ENCODE measurements at regions not wholly inside any gene's neighbourhood (a gene's known extent, or its start where the extent isn't known, plus 50 kb on each side); places are given as distances from the start of the nearest gene placed in this dataset.

DNA sequence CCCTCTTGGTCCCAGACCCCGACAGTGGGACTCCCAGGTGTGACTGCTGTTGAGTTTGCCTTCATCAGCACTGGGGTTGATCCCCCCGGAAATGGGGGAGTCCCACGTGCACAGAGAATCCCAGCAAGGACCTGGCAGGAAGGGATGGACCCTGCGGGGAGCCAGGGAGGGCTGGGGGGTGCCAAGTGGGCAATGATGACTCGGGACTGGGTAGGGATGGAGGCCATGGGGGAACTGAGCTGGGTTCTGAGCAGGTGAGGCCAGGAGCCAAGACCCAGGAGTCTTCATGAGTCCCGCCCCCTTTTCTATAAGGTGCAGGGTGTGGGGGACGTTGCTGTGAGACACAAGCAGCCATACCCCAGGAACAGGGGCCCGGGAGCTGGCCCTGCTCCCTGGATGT is 103.8 kb downstream of the CRYAA start (continued):
- TF ChIP-seq RELA (CRISPR knock-in tag; IDR thresholded peaks at IDR 0.05; ENCODE audit: borderline replicate concordance) (no peak), HMGXB4 (CRISPR knock-in tag; IDR thresholded peaks at IDR 0.05) (no peak), MYBL2 (CRISPR knock-in tag; IDR thresholded peaks at IDR 0.05) (no peak)

DNA sequence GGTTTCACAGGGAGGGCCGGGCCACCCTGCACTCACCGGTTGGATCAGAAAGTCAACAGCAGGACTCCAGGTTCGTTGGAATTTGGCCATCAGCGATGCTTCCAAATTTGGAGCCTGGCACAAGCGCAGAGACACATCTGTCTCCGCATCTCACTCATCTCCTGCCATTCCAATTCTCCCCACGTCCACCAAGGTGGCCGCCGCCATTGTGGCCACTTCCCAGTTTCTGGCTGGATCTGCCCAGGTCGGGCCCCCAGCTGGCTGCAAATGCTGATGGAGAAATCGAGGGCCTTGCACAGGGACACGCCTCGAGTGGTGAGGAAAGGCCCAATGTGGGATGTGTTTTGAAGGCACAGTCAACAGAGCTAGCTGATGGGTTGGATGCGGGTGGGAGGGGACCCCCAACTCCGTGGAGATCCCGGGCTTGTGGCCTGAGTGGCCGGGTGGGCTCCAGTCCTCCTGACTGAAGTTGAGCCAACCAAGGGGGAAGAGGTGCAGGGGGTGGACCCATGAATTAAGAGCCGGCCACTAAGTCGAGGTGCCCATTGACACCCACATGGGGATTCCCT is 102.7 kb downstream of the CRYAA start:
- no peak for DNase-seq (ENCODE audit: low spot score)

GRCh38 chr21:43270800-43271301 is 102.0 kb downstream of the CRYAA start:
- Mint-ChIP-seq H3K4me1 (no peaks in the 10 kb centered on the region), H3K9me3 (no peaks in the 10 kb centered on the region), H3K4me3 (no peak overlapping the region), H3K36me3 (no peaks in the 10 kb centered on the region), H3K27ac (no peak overlapping the region), H3K27me3 (ENCODE audit: low read depth) (no peaks in the 10 kb centered on the region)
- ChIA-PET CTCF (no interaction called here), POLR2A (no interaction called here)
- TF ChIP-seq, protein P1, sequence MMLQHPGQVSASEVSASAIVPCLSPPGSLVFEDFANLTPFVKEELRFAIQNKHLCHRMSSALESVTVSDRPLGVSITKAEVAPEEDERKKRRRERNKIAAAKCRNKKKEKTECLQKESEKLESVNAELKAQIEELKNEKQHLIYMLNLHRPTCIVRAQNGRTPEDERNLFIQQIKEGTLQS (CRISPR knock-in tag; conservative IDR thresholded peaks at IDR 0.05) = no peak
- no peak for TF ChIP-seq MLX (CRISPR knock-in tag; IDR thresholded peaks at IDR 0.05)
- no peak for TF ChIP-seq E2F5 (CRISPR knock-in tag; IDR thresholded peaks at IDR 0.05)
- TF ChIP-seq, protein P2, sequence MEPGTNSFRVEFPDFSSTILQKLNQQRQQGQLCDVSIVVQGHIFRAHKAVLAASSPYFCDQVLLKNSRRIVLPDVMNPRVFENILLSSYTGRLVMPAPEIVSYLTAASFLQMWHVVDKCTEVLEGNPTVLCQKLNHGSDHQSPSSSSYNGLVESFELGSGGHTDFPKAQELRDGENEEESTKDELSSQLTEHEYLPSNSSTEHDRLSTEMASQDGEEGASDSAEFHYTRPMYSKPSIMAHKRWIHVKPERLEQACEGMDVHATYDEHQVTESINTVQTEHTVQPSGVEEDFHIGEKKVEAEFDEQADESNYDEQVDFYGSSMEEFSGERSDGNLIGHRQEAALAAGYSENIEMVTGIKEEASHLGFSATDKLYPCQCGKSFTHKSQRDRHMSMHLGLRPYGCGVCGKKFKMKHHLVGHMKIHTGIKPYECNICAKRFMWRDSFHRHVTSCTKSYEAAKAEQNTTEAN (CRISPR knock-in tag; IDR thresholded peaks at IDR 0.05) = no peak
- TF ChIP-seq FOXJ3 (CRISPR knock-in tag; IDR thresholded peaks at IDR 0.05; ENCODE audit: borderline replicate concordance) = no peak
- no peak for TF ChIP-seq MYBL2 (CRISPR knock-in tag; IDR thresholded peaks at IDR 0.05)
- ATAC-seq (no peak), DNase-seq (ENCODE audit: low spot score) (no peak)

More for the DNA sequence above, 102.7 kb downstream of the CRYAA start:
- peaks cover 1% of the 10 kb centered on the region; the same call in 1 of the 2 replicates for H3K4me1 Mint-ChIP-seq
- no peak overlapping the region for H3K27ac Mint-ChIP-seq
- H3K4me3 Mint-ChIP-seq = no peak overlapping the region
- TF ChIP-seq ZNF425 (CRISPR knock-in tag; conservative IDR thresholded peaks at IDR 0.05) (no peak), NFATC4 (CRISPR knock-in tag; IDR thresholded peaks at IDR 0.05) (no peak), MYBL2 (CRISPR knock-in tag; IDR thresholded peaks at IDR 0.05) (no peak), ZNF671 (CRISPR knock-in tag; IDR thresholded peaks at IDR 0.05) (no peak)
- TF ChIP-seq, protein P3, sequence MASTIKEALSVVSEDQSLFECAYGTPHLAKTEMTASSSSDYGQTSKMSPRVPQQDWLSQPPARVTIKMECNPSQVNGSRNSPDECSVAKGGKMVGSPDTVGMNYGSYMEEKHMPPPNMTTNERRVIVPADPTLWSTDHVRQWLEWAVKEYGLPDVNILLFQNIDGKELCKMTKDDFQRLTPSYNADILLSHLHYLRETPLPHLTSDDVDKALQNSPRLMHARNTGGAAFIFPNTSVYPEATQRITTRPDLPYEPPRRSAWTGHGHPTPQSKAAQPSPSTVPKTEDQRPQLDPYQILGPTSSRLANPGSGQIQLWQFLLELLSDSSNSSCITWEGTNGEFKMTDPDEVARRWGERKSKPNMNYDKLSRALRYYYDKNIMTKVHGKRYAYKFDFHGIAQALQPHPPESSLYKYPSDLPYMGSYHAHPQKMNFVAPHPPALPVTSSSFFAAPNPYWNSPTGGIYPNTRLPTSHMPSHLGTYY (CRISPR knock-in tag; IDR thresholded peaks at IDR 0.05) = no peak
- H3K27me3 Mint-ChIP-seq (ENCODE audit: low read depth) = peaks cover 1% of the 10 kb centered on the region; the same call in 1 of the 2 replicates
- CTCF ChIA-PET = no interaction called here
- no peaks in the 10 kb centered on the region for H3K9me3 Mint-ChIP-seq
- POLR2A ChIA-PET = no interaction called here
- no peak for ATAC-seq
- H3K36me3 Mint-ChIP-seq = no peaks in the 10 kb centered on the region

All from WTC11 (cell line).